ENCODE measurements at regions not wholly inside any gene's neighbourhood (a gene's known extent, or its start where the extent isn't known, plus 50 kb on each side); places are given as distances from the start of the nearest gene placed in this dataset.

- Histone ChIP-seq H3K27ac (ENCODE audit: low read depth in 2 of 2, low read length in 2 of 2) (no peak overlapping the region), H3K4me1 (ENCODE audit: control insufficient read depth in 2 of 3, insufficient read depth in 2 of 3, low read depth in 1 of 3, low read length in 3 of 3) (no peaks in the 10 kb centered on the region), H3K9ac (ENCODE audit: low read length in 3 of 3) (no peak overlapping the region), H3K36me3 (ENCODE audit: control insufficient read depth in 2 of 3, insufficient read depth in 3 of 3, low read length in 3 of 3) (no peaks in the 10 kb centered on the region), H3K9me3 (ENCODE audit: control insufficient read depth in 2 of 3, insufficient read depth in 1 of 3, low read length in 3 of 3) (no peaks in the 10 kb centered on the region), H3K4me3 (ENCODE audit: low read length in 3 of 3) (no peak overlapping the region), H3K27me3 (ENCODE audit: control insufficient read depth, insufficient read depth, low read length) (no peaks in the 10 kb centered on the region)
- TF ChIP-seq CTCF (IDR thresholded peaks at IDR 0.05; ENCODE audit: borderline replicate concordance, extremely low read depth, insufficient read depth), result no peak
- intact Hi-C loops (cut with DNase I), result no loop called here
- DNase-seq (no peak), FAIRE-seq (no peak)
Measured at GRCh38 chr4:188221090-188221489, 81.8 kb downstream of the TRIML1 start.

GRCh38 chr4:188228279-188228678 is 89.0 kb downstream of the TRIML1 start:
- no peak for TF ChIP-seq CTCF (IDR thresholded peaks at IDR 0.05; ENCODE audit: borderline replicate concordance, extremely low read depth, insufficient read depth)
- FAIRE-seq (no peak), DNase-seq (no peak)
- no peak overlapping the region for H3K9ac ChIP-seq (ENCODE audit: low read length in 3 of 3)
- no peak overlapping the region for H3K4me3 ChIP-seq (ENCODE audit: low read length in 3 of 3)
- no peaks in the 10 kb centered on the region for H3K27me3 ChIP-seq (ENCODE audit: control insufficient read depth, insufficient read depth, low read length)
- H3K4me1 ChIP-seq (ENCODE audit: control insufficient read depth in 2 of 3, insufficient read depth in 2 of 3, low read depth in 1 of 3, low read length in 3 of 3), result no peaks in the 10 kb centered on the region
- H3K36me3 ChIP-seq (ENCODE audit: control insufficient read depth in 2 of 3, insufficient read depth in 3 of 3, low read length in 3 of 3), result no peaks in the 10 kb centered on the region
- H3K27ac ChIP-seq (ENCODE audit: low read depth in 2 of 2, low read length in 2 of 2), result no peak overlapping the region
- intact Hi-C loops (cut with DNase I), result no loop called here
- H3K9me3 ChIP-seq (ENCODE audit: control insufficient read depth in 2 of 3, insufficient read depth in 1 of 3, low read length in 3 of 3), result peaks cover 0 to 2% (median 0%) of the 10 kb centered on the region in 3 donors

- Histone ChIP-seq H3K9ac (ENCODE audit: low read length in 3 of 3) (no peak overlapping the region), H3K4me3 (ENCODE audit: low read length in 3 of 3) (no peak overlapping the region), H3K9me3 (ENCODE audit: control insufficient read depth in 2 of 3, insufficient read depth in 1 of 3, low read length in 3 of 3) (peaks cover 0 to 2% (median 0%) of the 10 kb centered on the region in 3 donors), H3K4me1 (ENCODE audit: control insufficient read depth in 2 of 3, insufficient read depth in 2 of 3, low read depth in 1 of 3, low read length in 3 of 3) (no peaks in the 10 kb centered on the region), H3K36me3 (ENCODE audit: control insufficient read depth in 2 of 3, insufficient read depth in 3 of 3, low read length in 3 of 3) (no peaks in the 10 kb centered on the region), H3K27me3 (ENCODE audit: control insufficient read depth, insufficient read depth, low read length) (no peaks in the 10 kb centered on the region), H3K27ac (ENCODE audit: low read depth in 2 of 2, low read length in 2 of 2) (no peak overlapping the region)
- intact Hi-C loops (cut with DNase I), result no loop called here
- FAIRE-seq (no peak), DNase-seq (no peak)
- TF ChIP-seq CTCF (IDR thresholded peaks at IDR 0.05; ENCODE audit: borderline replicate concordance, extremely low read depth, insufficient read depth), result no peak
Measured at GRCh38 chr4:188232428-188232827, 93.2 kb downstream of the TRIML1 start.

GRCh38 chr4:188242041-188242440 is 102.8 kb downstream of the TRIML1 start:
- no peak for DNase-seq
- no peak for TF ChIP-seq CTCF (IDR thresholded peaks at IDR 0.05; ENCODE audit: borderline replicate concordance, extremely low read depth, insufficient read depth)
- H3K4me1 ChIP-seq (ENCODE audit: control insufficient read depth in 2 of 3, insufficient read depth in 2 of 3, low read depth in 1 of 3, low read length in 3 of 3), result no peaks in the 10 kb centered on the region
- no peak for FAIRE-seq
- no peaks in the 10 kb centered on the region for H3K27me3 ChIP-seq (ENCODE audit: control insufficient read depth, insufficient read depth, low read length)
- no peaks in the 10 kb centered on the region for H3K36me3 ChIP-seq (ENCODE audit: control insufficient read depth in 2 of 3, insufficient read depth in 3 of 3, low read length in 3 of 3)
- no peak overlapping the region for H3K27ac ChIP-seq (ENCODE audit: low read depth in 2 of 2, low read length in 2 of 2)
- intact Hi-C loops (cut with DNase I), result no loop called here
- no peaks in the 10 kb centered on the region for H3K9me3 ChIP-seq (ENCODE audit: control insufficient read depth in 2 of 3, insufficient read depth in 1 of 3, low read length in 3 of 3)
- no peak overlapping the region for H3K9ac ChIP-seq (ENCODE audit: low read length in 3 of 3)
- no peak overlapping the region for H3K4me3 ChIP-seq (ENCODE audit: low read length in 3 of 3)
